ENCODE measurements at regions not wholly inside any gene's neighbourhood (a gene's known extent, or its start where the extent isn't known, plus 50 kb on each side); places are given as distances from the start of the nearest gene placed in this dataset.
"Not testable (repeated sequence)": the region's sequence is repeated elsewhere in the genome, so short reads cannot be mapped to it uniquely, and the experiment has no call there.

- in situ Hi-C loops (cut with MboI; ENCODE audit: low sequenced_read_pairs in 4 of 4): no loop called here
- no peak overlapping the region for H3K27ac ChIP-seq
- DNase-seq: no peak
- H3K9me3 ChIP-seq: no peaks in the 10 kb centered on the region
- H3K4me1 ChIP-seq: no peaks in the 10 kb centered on the region
- no peaks in the 10 kb centered on the region for H3K36me3 ChIP-seq
- H3K27me3 ChIP-seq: no peaks in the 10 kb centered on the region
- no peak for ATAC-seq
- intact Hi-C loops (cut with DNase I; ENCODE audit: low total_unique reads): no loop called here
- no peak overlapping the region for H3K4me3 ChIP-seq
- TF ChIP-seq CTCF (IDR thresholded peaks at IDR 0.05 in 4 of 5, conservative IDR thresholded peaks at IDR 0.05 in 1 of 5) (no peak), POLR2A (IDR thresholded peaks at IDR 0.05) (no peak)
Measured at GRCh38 chr4:12016729-12017128, 588.0 kb upstream of the HS3ST1 start.

GRCh38 chr4:12005471-12005870 lies 576.8 kb upstream of the HS3ST1 start:
- ATAC-seq: no peak
- DNase-seq: no peak
- Histone ChIP-seq H3K4me3 (no peak overlapping the region), H3K36me3 (no peaks in the 10 kb centered on the region), H3K27ac (no peak overlapping the region), H3K4me1 (no peaks in the 10 kb centered on the region), H3K9me3 (no peaks in the 10 kb centered on the region), H3K27me3 (no peaks in the 10 kb centered on the region)
- in situ Hi-C loops (cut with MboI; ENCODE audit: low sequenced_read_pairs in 4 of 4): no loop called here
- intact Hi-C loops (cut with DNase I; ENCODE audit: low total_unique reads): no loop called here
- TF ChIP-seq CTCF (IDR thresholded peaks at IDR 0.05 in 4 of 5, conservative IDR thresholded peaks at IDR 0.05 in 1 of 5): no peak
- no peak for TF ChIP-seq POLR2A (IDR thresholded peaks at IDR 0.05)

DNA sequence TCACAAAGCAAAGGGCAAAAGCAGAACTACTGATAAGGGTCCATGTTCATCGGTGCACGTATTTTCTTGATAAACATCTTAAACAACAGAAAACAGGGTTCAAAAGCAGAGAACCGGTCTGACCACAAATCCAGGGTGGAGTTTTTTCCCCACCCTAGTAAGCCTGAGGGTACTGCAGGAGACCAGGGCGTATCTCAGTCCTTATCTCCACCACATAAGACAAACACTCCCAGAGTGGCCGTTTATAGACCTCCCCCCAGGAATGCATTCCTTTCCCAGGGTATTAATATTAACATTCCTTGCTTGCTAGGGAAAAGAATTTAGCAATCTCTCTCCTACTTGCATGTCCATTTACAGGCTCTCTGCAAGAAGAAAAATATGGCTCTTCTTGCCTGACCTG lies 567.9 kb upstream of the HS3ST1 start:
- H3K36me3 ChIP-seq; DNase-seq; H3K27ac ChIP-seq; H3K9me3 ChIP-seq; ATAC-seq; intact Hi-C loops (cut with DNase I; ENCODE audit: low total_unique reads); in situ Hi-C loops (cut with MboI; ENCODE audit: low sequenced_read_pairs in 4 of 4); H3K4me3 ChIP-seq; H3K4me1 ChIP-seq; H3K27me3 ChIP-seq: not testable (repeated sequence)

DNA sequence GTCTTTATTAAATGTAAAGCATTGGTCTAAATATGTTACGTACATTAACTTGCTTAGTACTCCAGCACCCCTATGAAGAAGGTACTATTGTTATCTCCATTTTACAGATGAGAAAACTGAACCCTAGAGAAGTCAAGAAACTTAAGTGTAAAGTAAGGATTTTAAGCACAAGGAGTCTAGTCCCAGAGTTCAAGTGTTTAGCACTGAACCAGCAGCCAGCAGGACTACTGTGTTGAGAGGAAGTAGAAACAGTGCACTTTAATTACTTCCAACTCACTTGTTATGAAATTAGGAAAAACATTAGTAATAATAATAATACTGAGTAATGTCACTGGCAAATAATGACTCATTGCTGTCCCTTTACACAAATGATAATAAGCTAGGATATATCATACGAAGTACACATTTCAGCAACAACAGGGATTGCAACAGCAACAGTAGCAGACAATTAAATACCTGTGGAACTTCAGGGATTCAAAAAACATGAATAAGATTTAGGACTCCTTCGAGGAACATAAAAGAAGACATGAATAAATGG lies 548.1 kb upstream of the HS3ST1 start:
- intact Hi-C loops (cut with DNase I; ENCODE audit: low total_unique reads) (no loop called here), in situ Hi-C loops (cut with MboI; ENCODE audit: low sequenced_read_pairs in 4 of 4) (no loop called here)
- Histone ChIP-seq H3K27ac (no peak overlapping the region), H3K4me3 (no peak overlapping the region), H3K36me3 (no peaks in the 10 kb centered on the region), H3K9me3 (no peaks in the 10 kb centered on the region), H3K27me3 (no peaks in the 10 kb centered on the region), H3K4me1 (no peaks in the 10 kb centered on the region)
- TF ChIP-seq POLR2A (IDR thresholded peaks at IDR 0.05): no peak
- TF ChIP-seq CTCF (IDR thresholded peaks at IDR 0.05 in 4 of 5, conservative IDR thresholded peaks at IDR 0.05 in 1 of 5): no peak
- no peak for ATAC-seq
- no peak for DNase-seq

- DNase-seq (no peak), ATAC-seq (no peak)
- no peak overlapping the region for H3K4me3 ChIP-seq
- in situ Hi-C loops (cut with MboI; ENCODE audit: low sequenced_read_pairs in 4 of 4) (no loop called here), intact Hi-C loops (cut with DNase I; ENCODE audit: low total_unique reads) (no loop called here)
- no peaks in the 10 kb centered on the region for H3K27me3 ChIP-seq
- no peak for TF ChIP-seq CTCF (IDR thresholded peaks at IDR 0.05 in 4 of 5, conservative IDR thresholded peaks at IDR 0.05 in 1 of 5)
- TF ChIP-seq POLR2A (IDR thresholded peaks at IDR 0.05): no peak
- no peaks in the 10 kb centered on the region for H3K9me3 ChIP-seq
- H3K27ac ChIP-seq: no peak overlapping the region
- no peaks in the 10 kb centered on the region for H3K36me3 ChIP-seq
- H3K4me1 ChIP-seq: no peaks in the 10 kb centered on the region
Measured at GRCh38 chr4:11973270-11973669, 544.6 kb upstream of the HS3ST1 start.
